ENCODE measurements at regions not wholly inside any gene's neighbourhood (a gene's known extent, or its start where the extent isn't known, plus 50 kb on each side); places are given as distances from the start of the nearest gene placed in this dataset.

DNA sequence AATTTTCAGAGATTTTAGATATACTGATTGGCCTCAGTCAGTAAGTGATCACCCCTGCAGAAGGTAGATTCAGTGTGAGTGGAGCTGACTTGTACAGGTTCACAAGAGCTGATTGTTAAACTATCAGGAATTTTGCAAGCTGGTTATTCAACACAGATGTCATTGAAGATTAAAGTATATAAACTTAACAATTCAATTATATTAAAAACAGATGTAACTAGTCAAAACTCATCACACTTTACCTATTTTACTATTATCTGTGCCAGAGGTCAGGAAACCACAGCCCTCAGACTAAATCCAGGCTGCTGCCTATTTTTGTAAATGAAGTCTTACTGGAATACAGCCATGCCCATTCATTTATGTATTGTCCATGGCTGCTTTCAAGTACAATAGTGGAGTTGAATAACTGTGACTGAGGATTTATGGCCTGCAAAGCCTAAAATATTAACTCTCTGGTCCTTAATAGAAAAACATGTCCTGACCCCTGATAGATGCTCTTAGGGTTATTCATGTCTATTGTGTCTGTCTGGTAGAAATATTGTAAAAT, 429.3 kb upstream of the PDZRN3 start:
- no peak overlapping the region for H3K4me3 ChIP-seq
- H3K36me3 ChIP-seq = no peaks in the 10 kb centered on the region
- H3K27me3 ChIP-seq (replicated peaks; ENCODE audit: insufficient read depth) = no peaks in the 10 kb centered on the region
- H3K9me3 ChIP-seq = no peaks in the 10 kb centered on the region
- H3K4me1 ChIP-seq (ENCODE audit: control insufficient read depth in 1 of 2, low read depth in 2 of 2) = no peaks in the 10 kb centered on the region
- H3K27ac ChIP-seq = no peak overlapping the region
- ATAC-seq (ENCODE audit: insufficient number of reproducible peaks, low FRiP score, low read depth) (no peak), DNase-seq (ENCODE audit: low spot score) (no peak)
- TF ChIP-seq, protein P1, sequence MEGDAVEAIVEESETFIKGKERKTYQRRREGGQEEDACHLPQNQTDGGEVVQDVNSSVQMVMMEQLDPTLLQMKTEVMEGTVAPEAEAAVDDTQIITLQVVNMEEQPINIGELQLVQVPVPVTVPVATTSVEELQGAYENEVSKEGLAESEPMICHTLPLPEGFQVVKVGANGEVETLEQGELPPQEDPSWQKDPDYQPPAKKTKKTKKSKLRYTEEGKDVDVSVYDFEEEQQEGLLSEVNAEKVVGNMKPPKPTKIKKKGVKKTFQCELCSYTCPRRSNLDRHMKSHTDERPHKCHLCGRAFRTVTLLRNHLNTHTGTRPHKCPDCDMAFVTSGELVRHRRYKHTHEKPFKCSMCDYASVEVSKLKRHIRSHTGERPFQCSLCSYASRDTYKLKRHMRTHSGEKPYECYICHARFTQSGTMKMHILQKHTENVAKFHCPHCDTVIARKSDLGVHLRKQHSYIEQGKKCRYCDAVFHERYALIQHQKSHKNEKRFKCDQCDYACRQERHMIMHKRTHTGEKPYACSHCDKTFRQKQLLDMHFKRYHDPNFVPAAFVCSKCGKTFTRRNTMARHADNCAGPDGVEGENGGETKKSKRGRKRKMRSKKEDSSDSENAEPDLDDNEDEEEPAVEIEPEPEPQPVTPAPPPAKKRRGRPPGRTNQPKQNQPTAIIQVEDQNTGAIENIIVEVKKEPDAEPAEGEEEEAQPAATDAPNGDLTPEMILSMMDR (IDR thresholded peaks at IDR 0.05) = no peak

DNA sequence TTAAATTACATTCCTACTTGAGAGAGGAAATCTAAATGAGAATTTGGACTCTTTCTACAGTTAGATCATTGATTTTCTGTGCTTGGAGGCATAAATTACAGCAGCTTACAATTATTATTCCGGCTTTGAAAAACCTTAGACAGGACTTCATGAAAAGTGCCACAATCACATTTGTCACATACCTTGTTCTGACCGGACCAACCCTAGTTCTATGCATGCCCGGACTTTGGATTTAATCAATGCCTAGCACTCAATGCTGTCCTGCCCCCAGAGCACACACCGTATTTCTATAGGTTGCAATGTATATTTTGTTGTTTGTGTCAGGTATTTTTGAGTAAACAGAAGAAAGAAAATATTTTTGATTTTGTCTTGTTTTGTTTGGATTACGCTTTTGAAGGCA, 424.7 kb upstream of the PDZRN3 start:
- TF ChIP-seq, protein P1 (IDR thresholded peaks at IDR 0.05) = no peak
- no peak overlapping the region for H3K4me3 ChIP-seq
- no peak for ATAC-seq (ENCODE audit: insufficient number of reproducible peaks, low FRiP score, low read depth)
- no peak overlapping the region for H3K27ac ChIP-seq
- DNase-seq (ENCODE audit: low spot score) = no peak
- no peaks in the 10 kb centered on the region for H3K36me3 ChIP-seq
- no peaks in the 10 kb centered on the region for H3K4me1 ChIP-seq (ENCODE audit: control insufficient read depth in 1 of 2, low read depth in 2 of 2)
- H3K9me3 ChIP-seq = no peaks in the 10 kb centered on the region
- H3K27me3 ChIP-seq (replicated peaks; ENCODE audit: insufficient read depth) = no peaks in the 10 kb centered on the region

DNA sequence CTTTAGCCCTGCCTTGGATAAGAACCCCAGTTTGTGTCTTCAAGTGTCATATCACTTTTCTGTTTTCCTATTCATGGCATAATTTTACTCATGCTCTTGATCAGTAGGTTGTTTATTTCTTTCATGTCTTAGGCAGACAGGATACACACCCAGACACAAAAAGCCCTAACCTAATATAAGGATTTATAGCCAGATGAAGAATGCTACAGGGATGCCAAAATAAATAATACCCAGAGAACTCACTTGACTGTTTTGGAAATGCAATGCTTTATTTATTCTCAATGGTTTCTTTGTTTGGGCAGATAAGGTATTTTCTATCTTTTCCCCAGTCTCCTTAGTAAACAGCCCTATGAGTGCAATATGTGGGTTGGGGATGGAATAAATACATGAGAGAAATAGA, 424.0 kb upstream of the PDZRN3 start:
- H3K27ac ChIP-seq = no peak overlapping the region
- H3K9me3 ChIP-seq = no peaks in the 10 kb centered on the region
- no peak for DNase-seq (ENCODE audit: low spot score)
- TF ChIP-seq, protein P1 (IDR thresholded peaks at IDR 0.05) = no peak
- H3K4me3 ChIP-seq = no peak overlapping the region
- H3K27me3 ChIP-seq (replicated peaks; ENCODE audit: insufficient read depth) = no peaks in the 10 kb centered on the region
- no peaks in the 10 kb centered on the region for H3K36me3 ChIP-seq
- ATAC-seq (ENCODE audit: insufficient number of reproducible peaks, low FRiP score, low read depth) = no peak
- no peaks in the 10 kb centered on the region for H3K4me1 ChIP-seq (ENCODE audit: control insufficient read depth in 1 of 2, low read depth in 2 of 2)

DNA sequence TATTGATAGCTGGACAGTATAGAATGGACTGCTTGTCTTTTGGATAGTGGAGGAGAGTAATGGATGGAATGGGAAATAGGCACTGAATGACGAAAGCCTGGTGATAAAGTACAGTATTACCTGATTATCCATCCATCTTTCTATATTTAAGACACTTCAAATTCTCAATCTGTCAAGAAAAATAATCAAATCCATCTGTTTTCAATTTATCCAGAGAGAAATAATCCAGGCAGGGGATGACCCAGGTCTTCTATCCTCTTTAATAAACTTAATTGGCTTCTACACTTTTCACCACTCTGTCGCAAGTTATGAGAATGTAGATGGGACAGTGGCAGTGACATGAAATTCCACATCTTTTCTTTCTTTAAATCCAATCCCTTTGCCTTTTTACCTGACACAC, 420.3 kb upstream of the PDZRN3 start:
- Histone ChIP-seq H3K4me1 (ENCODE audit: control insufficient read depth in 1 of 2, low read depth in 2 of 2) (no peaks in the 10 kb centered on the region), H3K27me3 (replicated peaks; ENCODE audit: insufficient read depth) (no peaks in the 10 kb centered on the region), H3K27ac (no peak overlapping the region), H3K4me3 (no peak overlapping the region), H3K9me3 (no peaks in the 10 kb centered on the region), H3K36me3 (no peaks in the 10 kb centered on the region)
- no peak for ATAC-seq (ENCODE audit: insufficient number of reproducible peaks, low FRiP score, low read depth)
- TF ChIP-seq, protein P1 (IDR thresholded peaks at IDR 0.05) = no peak
- no peak for DNase-seq (ENCODE audit: low spot score)

DNA sequence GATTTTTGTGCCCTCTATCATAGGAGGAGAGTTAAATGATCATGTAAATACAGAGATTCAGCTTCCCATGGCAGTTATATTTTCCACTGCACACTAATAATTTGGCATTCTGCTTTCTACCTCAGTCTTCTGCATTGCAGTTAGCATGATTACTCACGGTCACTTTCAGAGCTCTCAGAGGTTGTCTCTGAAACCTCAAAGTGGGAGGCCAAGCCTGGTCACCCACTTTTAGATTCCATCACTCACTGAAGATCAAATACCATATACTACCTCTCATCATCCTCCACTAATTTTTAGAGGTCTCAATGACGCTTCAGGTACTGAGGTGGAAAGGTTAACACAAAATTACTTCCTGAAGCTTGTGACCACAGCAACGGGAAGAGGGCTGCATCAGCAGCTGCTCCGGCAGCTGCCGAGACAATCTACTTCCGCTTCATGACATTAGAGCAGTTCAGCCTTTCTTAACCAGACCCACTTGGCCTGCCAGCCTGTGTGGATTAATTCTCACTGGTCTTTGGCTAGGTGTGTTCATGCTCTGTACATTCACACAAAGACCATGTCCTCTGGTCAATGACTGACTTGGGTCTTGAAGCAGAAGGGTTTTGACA, 416.4 kb upstream of the PDZRN3 start:
- Histone ChIP-seq H3K9me3 (no peaks in the 10 kb centered on the region), H3K4me3 (no peak overlapping the region), H3K4me1 (ENCODE audit: control insufficient read depth in 1 of 2, low read depth in 2 of 2) (no peaks in the 10 kb centered on the region), H3K27me3 (replicated peaks; ENCODE audit: insufficient read depth) (no peaks in the 10 kb centered on the region), H3K27ac (no peak overlapping the region), H3K36me3 (no peaks in the 10 kb centered on the region)
- no peak for DNase-seq (ENCODE audit: low spot score)
- no peak for ATAC-seq (ENCODE audit: insufficient number of reproducible peaks, low FRiP score, low read depth)
- TF ChIP-seq, protein P1 (IDR thresholded peaks at IDR 0.05) = no peak

All from thoracic aorta (tissue), 2 donors.